SK-N-MC (cell line): ENCODE measurements at regions not wholly inside any gene's neighbourhood (a gene's known extent, or its start where the extent isn't known, plus 50 kb on each side); places are given as distances from the start of the nearest gene placed in this dataset.
A peak's percentile ranks its signal among the peaks of the same experiment; 100 is the strongest.
"Not testable (repeated sequence)": the region's sequence is repeated elsewhere in the genome, so short reads cannot be mapped to it uniquely, and the experiment has no call there.

Experiments used
- EZH2 ChIP-seq: fragments of 200-600 bp; sonication (generic); IDR thresholded peaks from one replicate; pipeline ENCODE4 v1.6.1; 2017; ENCODE audit warnings: antibody characterized with exemption
- FOXP2 ChIP-seq: optimal IDR thresholded peaks from 2 replicates; pipeline ENCODE3; 2011; ENCODE audit warnings: mild to moderate bottlenecking, moderate library complexity; ENCODE audit not compliant: insufficient read depth; ENCODE audit errors: extremely low read length, control extremely low read depth
- POLR2AphosphoS5 ChIP-seq: IDR thresholded peaks from 2 replicates; pipeline ENCODE4 v1.6.1; 2012; ENCODE audit warnings: mild to moderate bottlenecking, low read depth, low read length, borderline replicate concordance

DNA sequence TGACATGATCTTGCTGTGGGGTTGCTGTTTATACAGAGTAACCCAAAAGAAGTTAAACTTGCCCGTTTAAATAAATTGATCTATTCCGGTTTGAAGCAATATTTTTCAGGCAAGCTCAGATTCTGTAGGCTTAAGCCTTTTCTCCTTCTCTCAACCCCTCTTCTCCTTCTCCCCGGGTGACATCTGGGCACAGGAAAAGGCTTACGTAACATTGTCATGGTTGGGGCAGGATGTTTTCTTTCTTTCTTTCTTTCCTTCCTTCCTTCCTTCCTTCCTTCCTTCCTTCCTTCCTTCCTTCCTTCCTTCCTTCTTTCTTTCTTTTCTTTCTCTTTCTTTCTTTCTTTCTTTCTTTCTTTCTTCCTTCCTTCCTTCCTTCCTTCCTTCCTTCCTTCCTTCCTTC is 315.5 kb upstream of the SPRED2 start:
- TF ChIP-seq POLR2AphosphoS5: peak; percentile 49; the same call in 1 of the 2 replicates
- TF ChIP-seq EZH2, FOXP2: not testable (repeated sequence)
